ENCODE measurements at regions not wholly inside any gene's neighbourhood (a gene's known extent, or its start where the extent isn't known, plus 50 kb on each side); places are given as distances from the start of the nearest gene placed in this dataset.
"Not testable (repeated sequence)": the region's sequence is repeated elsewhere in the genome, so short reads cannot be mapped to it uniquely, and the experiment has no call there.

DNA sequence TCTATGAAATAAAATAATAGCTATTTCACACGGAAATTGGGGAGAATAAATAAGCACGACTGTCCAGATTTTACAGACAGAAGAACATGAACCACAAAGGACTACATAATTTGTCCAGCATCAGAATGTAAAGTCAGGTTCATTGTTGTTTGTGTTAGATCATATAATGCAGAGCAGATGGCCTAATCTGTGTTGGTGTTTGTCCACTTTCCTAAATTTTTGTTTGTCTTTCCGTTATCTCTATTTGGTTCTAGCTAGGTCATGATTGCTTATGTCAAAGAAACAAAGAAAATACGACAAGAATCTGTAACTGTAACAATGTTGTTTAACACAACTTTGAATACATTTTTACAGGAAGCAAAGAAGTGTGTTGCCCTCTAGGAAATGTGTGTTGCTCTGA lies 75.6 kb upstream of the ANKRD28 start:
- DNase-seq (ENCODE audit: low read depth): no peak
- in situ Hi-C loops (cut with HindIII; ENCODE audit: low sequenced_read_pairs): no loop called here
- no peak overlapping the region for H3K4me3 ChIP-seq (ENCODE audit: low read depth, low read length)
- TF ChIP-seq, protein P1, sequence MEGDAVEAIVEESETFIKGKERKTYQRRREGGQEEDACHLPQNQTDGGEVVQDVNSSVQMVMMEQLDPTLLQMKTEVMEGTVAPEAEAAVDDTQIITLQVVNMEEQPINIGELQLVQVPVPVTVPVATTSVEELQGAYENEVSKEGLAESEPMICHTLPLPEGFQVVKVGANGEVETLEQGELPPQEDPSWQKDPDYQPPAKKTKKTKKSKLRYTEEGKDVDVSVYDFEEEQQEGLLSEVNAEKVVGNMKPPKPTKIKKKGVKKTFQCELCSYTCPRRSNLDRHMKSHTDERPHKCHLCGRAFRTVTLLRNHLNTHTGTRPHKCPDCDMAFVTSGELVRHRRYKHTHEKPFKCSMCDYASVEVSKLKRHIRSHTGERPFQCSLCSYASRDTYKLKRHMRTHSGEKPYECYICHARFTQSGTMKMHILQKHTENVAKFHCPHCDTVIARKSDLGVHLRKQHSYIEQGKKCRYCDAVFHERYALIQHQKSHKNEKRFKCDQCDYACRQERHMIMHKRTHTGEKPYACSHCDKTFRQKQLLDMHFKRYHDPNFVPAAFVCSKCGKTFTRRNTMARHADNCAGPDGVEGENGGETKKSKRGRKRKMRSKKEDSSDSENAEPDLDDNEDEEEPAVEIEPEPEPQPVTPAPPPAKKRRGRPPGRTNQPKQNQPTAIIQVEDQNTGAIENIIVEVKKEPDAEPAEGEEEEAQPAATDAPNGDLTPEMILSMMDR (IDR thresholded peaks at IDR 0.05; ENCODE audit: low read depth, low read length, missing control alignments): no peak

GRCh38 chr3:15875016-15875689 lies 77.4 kb upstream of the ANKRD28 start:
- TF ChIP-seq, protein P1 (IDR thresholded peaks at IDR 0.05; ENCODE audit: low read depth, low read length, missing control alignments): no peak
- H3K4me3 ChIP-seq (ENCODE audit: low read depth, low read length): no peak overlapping the region
- DNase-seq (ENCODE audit: low read depth): no peak
- in situ Hi-C loops (cut with HindIII; ENCODE audit: low sequenced_read_pairs): no loop called here

- no peak overlapping the region for H3K4me3 ChIP-seq (ENCODE audit: low read depth, low read length)
- in situ Hi-C loops (cut with HindIII; ENCODE audit: low sequenced_read_pairs): no loop called here
- DNase-seq (ENCODE audit: low read depth): no peak
- TF ChIP-seq, protein P1 (IDR thresholded peaks at IDR 0.05; ENCODE audit: low read depth, low read length, missing control alignments): no peak
Observed at GRCh38 chr3:15876669-15877068, 78.9 kb upstream of the ANKRD28 start.

DNA sequence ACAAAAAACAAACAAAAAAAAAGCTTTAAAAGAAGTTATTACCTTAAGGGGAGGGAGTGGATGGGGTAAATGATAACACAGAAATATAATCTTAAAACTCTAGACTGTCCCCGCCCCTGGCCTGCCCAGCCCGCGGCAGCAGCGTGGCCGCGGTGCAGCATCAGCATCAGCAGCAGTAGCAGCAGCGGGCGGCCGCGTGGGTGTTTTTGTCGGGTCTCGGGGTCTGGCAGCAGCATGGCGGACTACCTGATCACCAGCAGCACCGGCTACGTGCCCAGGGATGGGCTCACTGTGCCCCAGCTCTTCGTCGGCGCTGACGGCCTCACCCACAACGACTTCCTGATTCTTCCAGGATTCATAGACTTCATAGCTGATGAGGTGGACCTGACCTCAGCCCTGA lies 80.0 kb upstream of the ANKRD28 start:
- in situ Hi-C loops (cut with HindIII; ENCODE audit: low sequenced_read_pairs): no loop called here
- TF ChIP-seq, protein P1 (IDR thresholded peaks at IDR 0.05; ENCODE audit: low read depth, low read length, missing control alignments): no peak
- no peak overlapping the region for H3K4me3 ChIP-seq (ENCODE audit: low read depth, low read length)
- no peak for DNase-seq (ENCODE audit: low read depth)

- H3K4me3 ChIP-seq (ENCODE audit: low read depth, low read length); DNase-seq (ENCODE audit: low read depth); in situ Hi-C loops (cut with HindIII; ENCODE audit: low sequenced_read_pairs): not testable (repeated sequence)
Observed at GRCh38 chr3:15879787-15880186, 82.0 kb upstream of the ANKRD28 start.

GRCh38 chr3:15882577-15882976 lies 84.8 kb upstream of the ANKRD28 start:
- in situ Hi-C loops (cut with HindIII; ENCODE audit: low sequenced_read_pairs): no loop called here
- TF ChIP-seq, protein P1 (IDR thresholded peaks at IDR 0.05; ENCODE audit: low read depth, low read length, missing control alignments): no peak
- H3K4me3 ChIP-seq (ENCODE audit: low read depth, low read length): no peak overlapping the region
- no peak for DNase-seq (ENCODE audit: low read depth)

DNA sequence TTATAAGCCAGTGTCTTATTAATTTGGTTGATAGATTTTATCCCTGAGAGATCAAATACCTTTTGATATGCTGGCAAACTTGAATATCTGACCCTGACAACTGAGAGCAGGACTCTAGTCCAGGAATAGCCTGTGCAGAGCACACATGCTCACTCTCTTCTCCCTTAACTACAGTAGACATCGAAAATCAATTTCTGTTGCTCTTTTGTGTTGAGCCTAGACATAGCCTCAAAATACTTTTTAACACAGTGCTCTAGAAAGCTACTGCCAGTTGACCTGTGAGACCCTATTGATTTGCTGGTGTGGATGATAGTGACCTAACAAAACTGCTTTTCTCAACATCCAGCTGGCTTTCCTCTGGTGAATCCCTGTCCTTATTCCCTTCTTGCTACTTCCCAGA lies 86.4 kb upstream of the ANKRD28 start:
- H3K4me3 ChIP-seq (ENCODE audit: low read depth, low read length): no peak overlapping the region
- DNase-seq (ENCODE audit: low read depth): no peak
- TF ChIP-seq, protein P1 (IDR thresholded peaks at IDR 0.05; ENCODE audit: low read depth, low read length, missing control alignments): no peak
- in situ Hi-C loops (cut with HindIII; ENCODE audit: low sequenced_read_pairs): no loop called here
